Liver (tissue), 8 donors: ENCODE measurements at regions not wholly inside any gene's neighbourhood (a gene's known extent, or its start where the extent isn't known, plus 50 kb on each side); places are given as distances from the start of the nearest gene placed in this dataset.

Experiments used
- DNase-seq: peaks from one replicate; pipeline ENCODE4 v3.0.0-alpha.2; 2017; ENCODE audit warnings: low spot score
- H3K27ac ChIP-seq, 2 donors: one replicate each; pipeline ENCODE4 v1.7.0; 2013; ENCODE audit warnings: inconsistent platforms in 2 of 2, low read length in 2 of 2, control low read depth in 1 of 2, low read depth in 1 of 2, mild to moderate bottlenecking in 1 of 2
- H3K27me3 ChIP-seq, 4 donors: one replicate each; pipeline versions ENCODE4 v1.6.1 to v1.7.0; 2013; ENCODE audit warnings: low read length in 3 of 4, inconsistent platforms in 1 of 4, mild to moderate bottlenecking in 1 of 4, moderate library complexity in 1 of 4; ENCODE audit not compliant: control insufficient read depth in 4 of 4, insufficient read depth in 4 of 4
- H3K36me3 ChIP-seq, 4 donors: one replicate each; pipeline versions ENCODE4 v1.6.1 to v1.7.0; 2013; ENCODE audit warnings: low read length in 3 of 4, mild to moderate bottlenecking in 3 of 4, low read depth in 1 of 4, moderate library complexity in 1 of 4; ENCODE audit not compliant: control insufficient read depth in 4 of 4, insufficient read depth in 3 of 4
- H3K4me1 ChIP-seq, 4 donors: one replicate each; pipeline versions ENCODE4 v1.6.1 to v1.7.0; 2013; ENCODE audit warnings: low read length in 3 of 4, mild to moderate bottlenecking in 3 of 4, moderate library complexity in 1 of 4; ENCODE audit not compliant: control insufficient read depth in 4 of 4, insufficient read depth in 4 of 4
- H3K4me3 ChIP-seq, 3 donors: one replicate each; pipeline versions ENCODE4 v1.6.1 to v1.7.0; 2013; ENCODE audit warnings: low read length in 3 of 3, control low read depth in 1 of 3, low read depth in 1 of 3, mild to moderate bottlenecking in 1 of 3
- H3K9ac ChIP-seq, 2 donors: one replicate each; pipeline ENCODE4 v1.7.0; 2013; ENCODE audit warnings: low read length in 2 of 2, mild to moderate bottlenecking in 2 of 2, moderate library complexity in 2 of 2, control low read depth in 1 of 2, low read depth in 1 of 2
- H3K9me3 ChIP-seq, 4 donors: one replicate each; pipeline versions ENCODE4 v1.6.1 to v1.7.0; 2013; ENCODE audit warnings: low read length in 3 of 4; ENCODE audit not compliant: control insufficient read depth in 4 of 4
- ATF3 ChIP-seq: IDR thresholded peaks from 2 replicates; pipeline ENCODE4 v1.6.1; 2016; ENCODE audit warnings: antibody characterized with exemption
- CTCF ChIP-seq: fragments of 150-350 bp; IDR thresholded peaks from 2 replicates; pipeline ENCODE4 v1.5.1; 2017; ENCODE audit warnings: improper control_type of control experiment, low read depth, low read length; ENCODE audit not compliant: missing input control
- EGR1 ChIP-seq, 2 donors: IDR thresholded peaks; 2 replicates each; pipeline ENCODE4 v1.6.1; 2016 to 2018; ENCODE audit warnings: antibody characterized with exemption in 2 of 2, low read depth in 2 of 2
- FOXA1 ChIP-seq: IDR thresholded peaks from 2 replicates; pipeline ENCODE4 v1.6.1; 2016; ENCODE audit warnings: antibody characterized with exemption
- FOXA2 ChIP-seq: IDR thresholded peaks from 2 replicates; pipeline ENCODE4 v1.6.1; 2016; ENCODE audit warnings: antibody characterized with exemption
- GABPA ChIP-seq, 2 donors: IDR thresholded peaks in 1 of 2; conservative IDR thresholded peaks in 1 of 2; 2 replicates each; pipeline ENCODE4 v1.6.1; 2016; ENCODE audit warnings: antibody characterized with exemption in 2 of 2, mild to moderate bottlenecking in 1 of 2, moderate library complexity in 1 of 2
- HNF4A ChIP-seq, 2 donors: conservative IDR thresholded peaks; 2 replicates each; pipeline ENCODE4 v1.6.1; 2016; ENCODE audit warnings: antibody characterized with exemption in 2 of 2, mild to moderate bottlenecking in 2 of 2
- HNF4G ChIP-seq: IDR thresholded peaks from 2 replicates; pipeline ENCODE4 v1.6.1; 2016; ENCODE audit warnings: antibody characterized with exemption
- JUND ChIP-seq, 2 donors: IDR thresholded peaks; 2 replicates each; pipeline ENCODE4 v1.6.1; 2016; ENCODE audit warnings: antibody characterized with exemption in 2 of 2
- MAX ChIP-seq: IDR thresholded peaks from 2 replicates; pipeline ENCODE4 v1.6.1; 2016; ENCODE audit warnings: antibody characterized with exemption
- NR2F2 ChIP-seq: IDR thresholded peaks from 2 replicates; pipeline ENCODE4 v1.6.1; 2016; ENCODE audit warnings: antibody characterized with exemption
- RAD21 ChIP-seq, 2 donors: IDR thresholded peaks; 2 replicates each; pipeline ENCODE4 v1.6.1; 2016; ENCODE audit warnings: antibody characterized with exemption in 2 of 2, mild to moderate bottlenecking in 2 of 2
- REST ChIP-seq: IDR thresholded peaks from 2 replicates; pipeline ENCODE4 v1.6.1; 2016; ENCODE audit warnings: antibody characterized with exemption, mild to moderate bottlenecking
- RXRA ChIP-seq, 2 donors: IDR thresholded peaks; 2 replicates each; pipeline ENCODE4 v1.6.1; 2017 to 2018; ENCODE audit warnings: antibody characterized with exemption in 2 of 2, mild to moderate bottlenecking in 1 of 2
- SP1 ChIP-seq: IDR thresholded peaks from 2 replicates; pipeline ENCODE4 v1.6.1; 2018; ENCODE audit warnings: antibody characterized with exemption, mild to moderate bottlenecking
- TAF1 ChIP-seq: conservative IDR thresholded peaks from 2 replicates; pipeline ENCODE4 v1.6.1; 2016; ENCODE audit warnings: antibody characterized with exemption, mild to moderate bottlenecking
- YY1 ChIP-seq: IDR thresholded peaks from 2 replicates; pipeline ENCODE4 v1.6.1; 2016; ENCODE audit warnings: antibody characterized with exemption, mild to moderate bottlenecking
- ZBTB33 ChIP-seq: IDR thresholded peaks from 2 replicates; pipeline ENCODE4 v1.6.1; 2016; ENCODE audit warnings: antibody characterized with exemption
- WGBS: extraction: QIAGEN DNeasy Blood & Tissue Kit; methylation state at CpG from one replicate; pipeline ENCODE4 v1.1.7; 2013; 5-methylcytosine and 5-hydroxymethylcytosine counted together
- donor health status: healthy.
- donor health status: healthy.
- donor health status: healthy.
- donor health status: healthy.
- donor health status: healthy.

GRCh38 chr1:74834261-74834660, 101.3 kb downstream of the TYW3 start:
- no peak overlapping the region for H3K27ac ChIP-seq
- no peaks in the 10 kb centered on the region for H3K4me1 ChIP-seq
- TF ChIP-seq HNF4A (conservative IDR thresholded peaks at IDR 0.05) (no peak), ATF3 (no peak), HNF4G (no peak), YY1 (no peak), FOXA1 (no peak), JUND (IDR thresholded peaks at IDR 0.05) (no peak), MAX (no peak), CTCF (no peak), EGR1 (IDR thresholded peaks at IDR 0.05; ENCODE audit: low read depth in 2 of 2) (no peak), FOXA2 (no peak), SP1 (no peak), REST (no peak), ZBTB33 (no peak), TAF1 (no peak), GABPA (IDR thresholded peaks at IDR 0.05 in 1 of 2, conservative IDR thresholded peaks at IDR 0.05 in 1 of 2) (no peak), NR2F2 (no peak), RAD21 (IDR thresholded peaks at IDR 0.05) (no peak), RXRA (IDR thresholded peaks at IDR 0.05) (no peak)
- DNase-seq: no peak
- H3K9me3 ChIP-seq: no peaks in the 10 kb centered on the region
- no peaks in the 10 kb centered on the region for H3K36me3 ChIP-seq
- no peak overlapping the region for H3K4me3 ChIP-seq
- H3K9ac ChIP-seq: no peak overlapping the region
- peaks cover 0 to 2% (median 0%) of the 10 kb centered on the region in 4 donors for H3K27me3 ChIP-seq

GRCh38 chr1:74835051-74835450, 102.1 kb downstream of the TYW3 start:
- no peaks in the 10 kb centered on the region for H3K36me3 ChIP-seq
- H3K4me1 ChIP-seq: no peaks in the 10 kb centered on the region
- no peak overlapping the region for H3K4me3 ChIP-seq
- peaks cover 0 to 2% (median 0%) of the 10 kb centered on the region in 4 donors for H3K27me3 ChIP-seq
- no peak for DNase-seq
- no peak overlapping the region for H3K27ac ChIP-seq
- H3K9ac ChIP-seq: no peak overlapping the region
- 77% methylated on average over 2 of the region's 2 CpGs for WGBS
- no peaks in the 10 kb centered on the region for H3K9me3 ChIP-seq
- TF ChIP-seq TAF1: no peak
- no peak for TF ChIP-seq FOXA1
- TF ChIP-seq NR2F2: no peak
- no peak for TF ChIP-seq ZBTB33
- TF ChIP-seq RXRA (IDR thresholded peaks at IDR 0.05): no peak
- no peak for TF ChIP-seq MAX
- TF ChIP-seq RAD21 (IDR thresholded peaks at IDR 0.05): no peak
- no peak for TF ChIP-seq YY1
- no peak for TF ChIP-seq FOXA2
- TF ChIP-seq EGR1 (IDR thresholded peaks at IDR 0.05; ENCODE audit: low read depth in 2 of 2): no peak
- no peak for TF ChIP-seq REST
- no peak for TF ChIP-seq SP1
- no peak for TF ChIP-seq HNF4G
- no peak for TF ChIP-seq HNF4A (conservative IDR thresholded peaks at IDR 0.05)
